Esophagus muscularis mucosa (tissue), 4 donors: ENCODE measurements at regions not wholly inside any gene's neighbourhood (a gene's known extent, or its start where the extent isn't known, plus 50 kb on each side); places are given as distances from the start of the nearest gene placed in this dataset.
"Not testable (repeated sequence)": the region's sequence is repeated elsewhere in the genome, so short reads cannot be mapped to it uniquely, and the experiment has no call there.

Experiments used
- DNase-seq: peaks from one replicate; pipeline ENCODE4 v3.0.0-alpha.2; 2017; ENCODE audit errors: extremely low spot score
- H3K27ac ChIP-seq, 4 donors: fragments of 200-600 bp; sonication (generic); replicated peaks in 1 of 4; 1 replicate in 3 of 4; 2 replicates in 1 of 4; pipeline ENCODE4 v1.5.1; 2016 to 2019; ENCODE audit warnings: mild to moderate bottlenecking in 1 of 4
- H3K27me3 ChIP-seq, 4 donors: fragments of 200-600 bp; sonication (generic); one replicate each; pipeline versions ENCODE4 v1.5.1 to v1.6.0; 2016 to 2019
- H3K36me3 ChIP-seq, 4 donors: fragments of 200-600 bp; sonication (generic); one replicate each; pipeline ENCODE4 v1.5.1; 2016 to 2019
- H3K4me1 ChIP-seq, 4 donors: fragments of 200-600 bp; sonication (generic); one replicate each; pipeline ENCODE4 v1.5.1; 2016 to 2019
- H3K4me3 ChIP-seq, 4 donors: fragments of 200-600 bp; sonication (generic); 1 replicate in 2 of 4; 2 replicates in 2 of 4; pipeline ENCODE4 v1.5.1; 2016 to 2019; ENCODE audit warnings: mild to moderate bottlenecking in 4 of 4, moderate library complexity in 1 of 4
- H3K9me3 ChIP-seq, 4 donors: fragments of 200-600 bp; sonication (generic); 1 replicate in 3 of 4; 2 replicates in 1 of 4; pipeline ENCODE4 v1.5.1; 2016 to 2019
- EP300 ChIP-seq: sonication (generic); formaldehyde crosslinking; IDR thresholded peaks from one replicate; pipeline ENCODE4 v1.6.1; 2017; ENCODE audit warnings: antibody characterized with exemption
- POLR2A ChIP-seq: fragments of 450-650 bp; IDR thresholded peaks from one replicate; pipeline ENCODE4 v1.6.1; 2017; ENCODE audit warnings: antibody characterized with exemption, moderate library complexity, mild to moderate bottlenecking, low read depth
- POLR2AphosphoS5 ChIP-seq, 2 donors: sonication (generic); formaldehyde crosslinking; IDR thresholded peaks; one replicate each; pipeline ENCODE4 v1.6.1; 2017; ENCODE audit warnings: antibody characterized with exemption in 2 of 2
- WGBS: methylation state at CpG from one replicate; pipeline ENCODE4 v1.1.5; 2018; 5-methylcytosine and 5-hydroxymethylcytosine counted together
- intact Hi-C: fragments of 100-400 bp; cut with DNase I; formaldehyde crosslinking; loops from one replicate; pipeline ENCODE4 v1.15.1; 2023
- TF ChIP-seq, protein P1 (sequence below), 3 experiments: fragments of 200-600 bp in 2 of 3; fragments of 450-650 bp in 1 of 3; sonication (generic) in 2 of 3; IDR thresholded peaks; one replicate each; pipeline ENCODE4 v1.5.1; 2017 to 2019; ENCODE audit warnings: antibody characterized with exemption in 3 of 3, mild to moderate bottlenecking in 2 of 3, moderate library complexity in 1 of 3

DNA sequence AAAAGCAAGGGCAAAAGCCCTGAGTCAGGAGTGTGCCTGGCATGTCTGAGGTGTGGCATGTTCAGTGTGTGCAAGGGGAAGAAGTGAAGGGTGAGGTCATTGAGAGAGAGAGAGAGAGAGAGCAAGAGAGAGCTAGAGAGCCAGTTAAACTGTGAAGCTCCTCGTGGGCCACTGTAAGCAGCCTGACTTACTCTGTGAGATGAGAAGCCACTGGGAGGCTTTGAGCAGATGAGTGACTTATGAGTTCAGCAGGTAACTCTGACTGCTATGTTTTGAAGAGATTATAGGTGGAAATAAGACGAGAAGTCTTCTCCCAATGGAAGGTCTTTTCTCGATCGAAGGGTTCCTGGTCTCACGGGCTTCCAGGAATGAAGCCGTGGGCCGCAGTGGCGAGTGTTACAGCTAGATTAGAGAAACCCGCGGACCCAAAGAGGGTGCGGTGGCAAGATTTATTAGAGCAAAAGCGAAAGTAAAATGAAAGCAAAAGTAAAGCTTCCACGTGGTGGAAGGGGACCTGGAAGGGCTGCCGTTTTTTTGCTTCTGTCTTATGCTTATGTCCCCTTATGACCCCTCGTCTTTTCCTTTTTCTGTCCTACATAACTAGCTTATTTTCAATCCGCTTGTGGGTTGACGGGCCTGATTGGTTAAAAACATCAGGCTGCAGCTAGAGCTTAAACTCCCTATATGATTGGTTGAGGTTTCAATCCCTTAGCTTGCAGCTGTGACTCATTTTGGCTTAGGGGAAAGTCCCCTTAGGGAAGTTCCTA is 323.1 kb upstream of the FAM78B start:
- intact Hi-C loops: no loop called here
- Histone ChIP-seq H3K4me1 (no peaks in the 10 kb centered on the region), H3K27me3 (peaks cover 0 to 6% (median 0%) of the 10 kb centered on the region in 4 donors), H3K4me3 (peak overlapping the region; percentile 23 to 49 (median 37)), H3K27ac (peak overlapping the region in 3 of 4 donors; percentile 29 to 41 (median 40)), H3K36me3 (no peaks in the 10 kb centered on the region), H3K9me3 (no peaks in the 10 kb centered on the region)
- no peak for TF ChIP-seq POLR2AphosphoS5 (IDR thresholded peaks at IDR 0.05)
- no peak for TF ChIP-seq EP300
- TF ChIP-seq, protein P1, sequence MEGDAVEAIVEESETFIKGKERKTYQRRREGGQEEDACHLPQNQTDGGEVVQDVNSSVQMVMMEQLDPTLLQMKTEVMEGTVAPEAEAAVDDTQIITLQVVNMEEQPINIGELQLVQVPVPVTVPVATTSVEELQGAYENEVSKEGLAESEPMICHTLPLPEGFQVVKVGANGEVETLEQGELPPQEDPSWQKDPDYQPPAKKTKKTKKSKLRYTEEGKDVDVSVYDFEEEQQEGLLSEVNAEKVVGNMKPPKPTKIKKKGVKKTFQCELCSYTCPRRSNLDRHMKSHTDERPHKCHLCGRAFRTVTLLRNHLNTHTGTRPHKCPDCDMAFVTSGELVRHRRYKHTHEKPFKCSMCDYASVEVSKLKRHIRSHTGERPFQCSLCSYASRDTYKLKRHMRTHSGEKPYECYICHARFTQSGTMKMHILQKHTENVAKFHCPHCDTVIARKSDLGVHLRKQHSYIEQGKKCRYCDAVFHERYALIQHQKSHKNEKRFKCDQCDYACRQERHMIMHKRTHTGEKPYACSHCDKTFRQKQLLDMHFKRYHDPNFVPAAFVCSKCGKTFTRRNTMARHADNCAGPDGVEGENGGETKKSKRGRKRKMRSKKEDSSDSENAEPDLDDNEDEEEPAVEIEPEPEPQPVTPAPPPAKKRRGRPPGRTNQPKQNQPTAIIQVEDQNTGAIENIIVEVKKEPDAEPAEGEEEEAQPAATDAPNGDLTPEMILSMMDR (IDR thresholded peaks at IDR 0.05): no peak
- no peak for TF ChIP-seq POLR2A
- no peak for DNase-seq
- WGBS: 70% methylated on average over 17 of the region's 17 CpGs

- DNase-seq: no peak
- TF ChIP-seq, protein P1 (IDR thresholded peaks at IDR 0.05): no peak
- TF ChIP-seq EP300 (no peak), POLR2A (no peak), POLR2AphosphoS5 (IDR thresholded peaks at IDR 0.05) (no peak)
- Histone ChIP-seq H3K4me3 (peak overlapping the region in 2 of 4 donors; percentile 32 to 42), H3K4me1 (no peaks in the 10 kb centered on the region), H3K27ac (no peak overlapping the region), H3K36me3 (no peaks in the 10 kb centered on the region), H3K9me3 (no peaks in the 10 kb centered on the region), H3K27me3 (peaks cover 0 to 6% (median 0%) of the 10 kb centered on the region in 4 donors)
- WGBS: 52% methylated on average over 5 of the region's 5 CpGs
- intact Hi-C loops: no loop called here
Measured at GRCh38 chr1:166490437-166490991, 323.7 kb upstream of the FAM78B start.

GRCh38 chr1:166493765-166494164 is 327.0 kb upstream of the FAM78B start:
- intact Hi-C loops, H3K4me1 ChIP-seq, H3K4me3 ChIP-seq, H3K9me3 ChIP-seq, DNase-seq, H3K27me3 ChIP-seq, H3K27ac ChIP-seq, H3K36me3 ChIP-seq: not testable (repeated sequence)
- 96% methylated on average over 2 of the region's 2 CpGs for WGBS

DNA sequence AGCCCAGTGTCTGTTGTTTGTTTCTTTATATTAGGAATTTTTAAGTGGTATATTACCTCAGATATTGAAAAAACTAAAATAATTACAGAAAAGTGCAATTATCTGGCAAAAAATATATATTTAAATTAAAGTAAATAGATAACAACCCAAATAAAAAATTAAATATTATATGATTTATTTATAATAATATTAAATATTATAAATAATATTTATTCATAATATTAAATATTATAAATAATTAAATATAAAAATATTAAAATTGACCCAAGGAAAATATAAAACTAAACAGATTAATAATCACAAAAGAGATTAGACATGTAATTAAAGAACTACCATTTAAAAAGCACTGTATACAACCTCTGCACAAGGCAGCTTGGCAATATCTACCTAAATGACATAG is 331.9 kb upstream of the POGK start:
- H3K4me1 ChIP-seq: no peaks in the 10 kb centered on the region
- no peak overlapping the region for H3K4me3 ChIP-seq
- no peak for DNase-seq
- no peaks in the 10 kb centered on the region for H3K36me3 ChIP-seq
- no peaks in the 10 kb centered on the region for H3K27me3 ChIP-seq
- intact Hi-C loops: no loop called here
- H3K9me3 ChIP-seq: no peaks in the 10 kb centered on the region
- TF ChIP-seq POLR2AphosphoS5 (IDR thresholded peaks at IDR 0.05): no peak
- TF ChIP-seq POLR2A: no peak
- TF ChIP-seq EP300: no peak
- TF ChIP-seq, protein P1 (IDR thresholded peaks at IDR 0.05): no peak
- H3K27ac ChIP-seq: no peak overlapping the region

GRCh38 chr1:166511761-166512160 is 327.5 kb upstream of the POGK start:
- Histone ChIP-seq H3K9me3 (peaks cover 0 to 9% (median 4%) of the 10 kb centered on the region in 4 donors), H3K36me3 (no peaks in the 10 kb centered on the region), H3K27ac (no peak overlapping the region), H3K27me3 (no peaks in the 10 kb centered on the region), H3K4me3 (no peak overlapping the region), H3K4me1 (no peaks in the 10 kb centered on the region)
- no peak for DNase-seq
- 57% methylated on average over 2 of the region's 2 CpGs for WGBS
- TF ChIP-seq, protein P1 (IDR thresholded peaks at IDR 0.05): no peak
- TF ChIP-seq EP300 (no peak), POLR2A (no peak), POLR2AphosphoS5 (IDR thresholded peaks at IDR 0.05) (no peak)
- intact Hi-C loops: no loop called here
